KMS-11 (cell line): ENCODE measurements at regions not wholly inside any gene's neighbourhood (a gene's known extent, or its start where the extent isn't known, plus 50 kb on each side); places are given as distances from the start of the nearest gene placed in this dataset.

Source experiments
- H2AFZ ChIP-seq: fragments of 200-600 bp; sonication (generic); 2 replicates; pipeline ENCODE4 v1.6.1; 2016; ENCODE audit warnings: antibody characterized with exemption, mixed run types, low read depth
- H3K27ac ChIP-seq: fragments of 200-600 bp; sonication (generic); 2 replicates; pipeline ENCODE4 v1.6.1; 2016; ENCODE audit warnings: mild to moderate bottlenecking, mixed run types
- H3K27me3 ChIP-seq: fragments of 200-600 bp; sonication (generic); 2 replicates; pipeline ENCODE4 v1.6.1; 2017; ENCODE audit warnings: mild to moderate bottlenecking, low read depth, mixed run types, moderate library complexity; ENCODE audit not compliant: insufficient read depth
- H3K36me3 ChIP-seq: fragments of 200-600 bp; sonication (generic); 2 replicates; pipeline ENCODE4 v1.6.1; 2017; ENCODE audit warnings: mild to moderate bottlenecking, mixed run types; ENCODE audit not compliant: insufficient read depth
- H3K4me1 ChIP-seq: fragments of 200-600 bp; sonication (generic); 2 replicates; pipeline ENCODE4 v1.6.1; 2016; ENCODE audit warnings: mild to moderate bottlenecking, low read depth, mixed run types; ENCODE audit not compliant: poor library complexity, severe bottlenecking
- H3K4me2 ChIP-seq: fragments of 200-600 bp; sonication (generic); 2 replicates; pipeline ENCODE4 v1.7.0; 2016; ENCODE audit warnings: mild to moderate bottlenecking, mixed run types
- H3K4me3 ChIP-seq: fragments of 200-600 bp; sonication (generic); IDR thresholded peaks from 2 replicates; pipeline ENCODE4 v1.6.1; 2017; ENCODE audit warnings: low read depth, low read length, mixed read lengths; ENCODE audit not compliant: insufficient read depth
- H3K79me2 ChIP-seq: fragments of 200-600 bp; sonication (generic); 2 replicates; pipeline ENCODE4 v1.6.1; 2016; ENCODE audit warnings: low read depth, mixed run types; ENCODE audit not compliant: insufficient read depth
- H3K9ac ChIP-seq: fragments of 200-600 bp; sonication (generic); 2 replicates; pipeline ENCODE4 v1.6.1; 2016; ENCODE audit warnings: mild to moderate bottlenecking, mixed run types
- H4K20me1 ChIP-seq: fragments of 200-600 bp; sonication (generic); 2 replicates; pipeline ENCODE4 v1.6.1; 2016; ENCODE audit warnings: mild to moderate bottlenecking, mixed run types; ENCODE audit not compliant: insufficient read depth
- TF ChIP-seq, protein P1 (sequence below): fragments of 200-600 bp; sonication (generic); conservative IDR thresholded peaks from 2 replicates; pipeline ENCODE4 v1.6.1; 2017; ENCODE audit warnings: low read depth, mild to moderate bottlenecking, antibody characterized with exemption, low read length, moderate library complexity, mixed read lengths

DNA sequence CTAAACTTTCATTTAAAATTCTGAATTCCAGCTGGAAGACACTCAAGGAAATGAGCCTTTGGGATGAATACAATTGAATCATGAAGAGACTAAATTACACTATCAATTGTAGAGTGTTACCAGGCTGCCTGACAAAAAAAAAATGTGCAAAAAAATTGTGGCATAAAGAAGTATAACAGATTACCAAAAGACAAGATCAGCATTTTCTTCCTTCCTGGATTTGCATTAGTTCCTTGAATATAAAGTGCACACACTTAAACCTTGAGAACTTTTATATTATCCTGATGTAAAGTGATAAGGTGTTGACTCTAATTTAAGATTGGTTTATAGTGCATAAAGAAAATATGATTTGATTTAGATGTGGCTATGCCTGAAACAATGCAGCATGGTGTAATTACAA is 412.7 kb upstream of the KLF6 start:
- H2AFZ ChIP-seq, result no peak overlapping the region
- H4K20me1 ChIP-seq, result no peaks in the 10 kb centered on the region
- no peak overlapping the region for H3K4me2 ChIP-seq
- no peak overlapping the region for H3K27ac ChIP-seq
- H3K79me2 ChIP-seq, result no peaks in the 10 kb centered on the region
- H3K4me3 ChIP-seq, result no peak overlapping the region
- no peak overlapping the region for H3K9ac ChIP-seq
- H3K36me3 ChIP-seq, result no peaks in the 10 kb centered on the region
- no peaks in the 10 kb centered on the region for H3K27me3 ChIP-seq
- TF ChIP-seq, protein P1, sequence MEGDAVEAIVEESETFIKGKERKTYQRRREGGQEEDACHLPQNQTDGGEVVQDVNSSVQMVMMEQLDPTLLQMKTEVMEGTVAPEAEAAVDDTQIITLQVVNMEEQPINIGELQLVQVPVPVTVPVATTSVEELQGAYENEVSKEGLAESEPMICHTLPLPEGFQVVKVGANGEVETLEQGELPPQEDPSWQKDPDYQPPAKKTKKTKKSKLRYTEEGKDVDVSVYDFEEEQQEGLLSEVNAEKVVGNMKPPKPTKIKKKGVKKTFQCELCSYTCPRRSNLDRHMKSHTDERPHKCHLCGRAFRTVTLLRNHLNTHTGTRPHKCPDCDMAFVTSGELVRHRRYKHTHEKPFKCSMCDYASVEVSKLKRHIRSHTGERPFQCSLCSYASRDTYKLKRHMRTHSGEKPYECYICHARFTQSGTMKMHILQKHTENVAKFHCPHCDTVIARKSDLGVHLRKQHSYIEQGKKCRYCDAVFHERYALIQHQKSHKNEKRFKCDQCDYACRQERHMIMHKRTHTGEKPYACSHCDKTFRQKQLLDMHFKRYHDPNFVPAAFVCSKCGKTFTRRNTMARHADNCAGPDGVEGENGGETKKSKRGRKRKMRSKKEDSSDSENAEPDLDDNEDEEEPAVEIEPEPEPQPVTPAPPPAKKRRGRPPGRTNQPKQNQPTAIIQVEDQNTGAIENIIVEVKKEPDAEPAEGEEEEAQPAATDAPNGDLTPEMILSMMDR, result no peak
- H3K4me1 ChIP-seq, result no peaks in the 10 kb centered on the region

DNA sequence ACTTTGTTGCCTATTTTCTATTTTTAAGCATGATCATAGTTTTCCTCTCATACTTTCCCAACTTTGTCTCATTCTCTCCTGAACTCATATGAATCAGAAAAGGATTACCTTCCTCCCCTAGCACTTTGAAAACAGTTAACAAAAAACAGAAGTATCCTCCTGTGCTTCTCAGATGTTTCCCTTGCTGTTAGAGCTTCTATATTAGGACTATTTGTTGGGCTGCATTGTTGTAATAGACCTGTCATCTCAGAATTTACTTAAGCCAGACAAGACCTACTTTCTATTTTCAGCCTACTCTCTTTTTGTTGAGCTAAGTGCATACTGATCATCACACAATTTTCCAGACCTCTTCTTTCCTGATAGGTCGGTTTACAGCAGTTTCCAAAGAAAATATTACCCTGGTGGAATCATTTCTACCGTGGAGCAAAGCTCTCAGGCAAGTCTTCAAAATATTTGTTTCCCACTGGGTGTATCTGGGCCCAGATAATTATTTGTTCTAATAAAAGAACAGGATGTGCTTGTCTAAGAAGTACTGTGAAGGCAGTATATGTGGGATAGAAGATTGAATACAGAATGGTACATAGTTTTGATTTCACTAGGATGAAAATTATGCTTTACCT is 411.9 kb upstream of the KLF6 start:
- H3K27me3 ChIP-seq, result no peaks in the 10 kb centered on the region
- no peak overlapping the region for H3K27ac ChIP-seq
- no peaks in the 10 kb centered on the region for H4K20me1 ChIP-seq
- H3K79me2 ChIP-seq, result no peaks in the 10 kb centered on the region
- H3K9ac ChIP-seq, result no peak overlapping the region
- TF ChIP-seq, protein P1, result no peak
- H3K4me1 ChIP-seq, result no peaks in the 10 kb centered on the region
- no peaks in the 10 kb centered on the region for H3K36me3 ChIP-seq
- H3K4me3 ChIP-seq, result no peak overlapping the region
- no peak overlapping the region for H3K4me2 ChIP-seq
- no peak overlapping the region for H2AFZ ChIP-seq

DNA sequence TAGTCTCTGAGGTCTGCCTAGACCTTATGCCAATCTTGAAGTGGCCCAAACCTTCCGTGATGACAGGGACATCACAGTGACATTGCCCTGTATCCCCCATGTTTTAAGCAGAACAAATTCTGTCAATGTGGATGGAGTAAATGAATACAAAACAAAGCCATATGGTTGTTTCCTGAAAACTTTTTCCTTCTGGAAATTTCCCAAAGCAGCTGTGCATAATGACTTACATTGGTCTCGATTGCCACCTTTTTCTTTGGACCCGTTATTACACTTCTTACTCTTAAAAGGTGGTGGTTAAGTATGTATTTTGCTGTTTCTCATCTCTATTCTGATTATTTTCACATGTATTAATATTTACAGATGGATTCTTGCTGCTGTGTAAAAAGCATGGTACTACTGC is 411.2 kb upstream of the KLF6 start:
- Histone ChIP-seq H3K4me1 (no peaks in the 10 kb centered on the region), H3K79me2 (no peaks in the 10 kb centered on the region), H4K20me1 (no peaks in the 10 kb centered on the region), H3K4me3 (no peak overlapping the region), H3K27me3 (no peaks in the 10 kb centered on the region), H3K36me3 (no peaks in the 10 kb centered on the region), H3K9ac (no peak overlapping the region), H3K4me2 (no peak overlapping the region), H3K27ac (no peak overlapping the region), H2AFZ (no peak overlapping the region)
- TF ChIP-seq, protein P1, result no peak

DNA sequence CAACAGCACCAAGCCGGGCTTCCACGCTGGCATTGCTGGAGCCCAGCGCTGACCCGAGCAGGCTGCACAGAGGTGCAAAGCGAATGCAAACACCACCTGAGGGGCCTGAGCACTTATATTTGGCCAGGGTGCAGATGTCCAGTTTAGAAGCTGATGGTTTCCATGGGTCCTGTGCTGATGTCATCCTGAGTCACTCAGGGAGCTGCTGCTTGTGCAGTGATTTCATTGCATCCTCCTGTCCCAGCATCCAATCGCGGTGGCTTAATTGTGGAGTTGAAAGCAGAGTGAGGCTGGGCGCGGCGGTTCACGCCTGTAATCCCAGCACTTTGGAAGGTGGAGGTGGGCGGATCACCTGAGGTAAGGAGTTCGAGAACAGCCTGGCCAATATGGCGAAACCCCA is 410.2 kb upstream of the KLF6 start:
- Histone ChIP-seq H3K27ac (no peak overlapping the region), H3K9ac (no peak overlapping the region), H4K20me1 (no peaks in the 10 kb centered on the region), H3K4me2 (no peak overlapping the region), H3K4me3 (no peak overlapping the region), H3K36me3 (no peaks in the 10 kb centered on the region), H2AFZ (no peak overlapping the region), H3K79me2 (no peaks in the 10 kb centered on the region), H3K27me3 (no peaks in the 10 kb centered on the region), H3K4me1 (no peaks in the 10 kb centered on the region)
- TF ChIP-seq, protein P1, result no peak
